NCI-H1092 treated with DMSO at 0.1 percent for 48 hours (cell line): ENCODE measurements at regions not wholly inside any gene's neighbourhood (a gene's known extent, or its start where the extent isn't known, plus 50 kb on each side); places are given as distances from the start of the nearest gene placed in this dataset.

ENCODE experiments used
- DNase-seq: peaks from one replicate; lab custom pipeline; 2025; lab: John Stamatoyannopoulos, UW

GRCh38 chr3:18079739-18080138, 337.3 kb upstream of the TBC1D5 start:
- DNase-seq = no peak

GRCh38 chr3:18079062-18079461, 336.6 kb upstream of the TBC1D5 start:
- no peak for DNase-seq

GRCh38 chr3:18077128-18077840, 334.9 kb upstream of the TBC1D5 start:
- no peak for DNase-seq

- no peak for DNase-seq
These were observed 333.9 kb upstream of the TBC1D5 start for GRCh38 chr3:18076301-18076700.

GRCh38 chr3:18075799-18076198, 333.4 kb upstream of the TBC1D5 start:
- no peak for DNase-seq

- DNase-seq = no peak
These were observed 329.4 kb upstream of the TBC1D5 start for GRCh38 chr3:18071833-18072232.

GRCh38 chr3:18070944-18071343, 328.5 kb upstream of the TBC1D5 start:
- no peak for DNase-seq

- DNase-seq = no peak
These were observed 327.8 kb upstream of the TBC1D5 start for GRCh38 chr3:18070231-18070630.

- DNase-seq = no peak
These were observed 327.1 kb upstream of the TBC1D5 start for GRCh38 chr3:18069568-18069967.

- no peak for DNase-seq
These were observed 324.6 kb upstream of the TBC1D5 start for GRCh38 chr3:18066899-18067582.

- no peak for DNase-seq
These were observed 322.2 kb upstream of the TBC1D5 start for GRCh38 chr3:18064586-18064985.

GRCh38 chr3:18062657-18063025, 320.2 kb upstream of the TBC1D5 start:
- DNase-seq = no peak

GRCh38 chr3:18061737-18062656, 319.6 kb upstream of the TBC1D5 start:
- no peak for DNase-seq

GRCh38 chr3:18058666-18059065, 316.2 kb upstream of the TBC1D5 start:
- DNase-seq = no peak

- no peak for DNase-seq
These were observed 315.1 kb upstream of the TBC1D5 start for GRCh38 chr3:18057471-18058091.

GRCh38 chr3:18054625-18055024, 312.2 kb upstream of the TBC1D5 start:
- no peak for DNase-seq

- no peak for DNase-seq
These were observed 308.9 kb upstream of the TBC1D5 start for GRCh38 chr3:18051306-18051705.

- no peak for DNase-seq
These were observed 306.7 kb upstream of the TBC1D5 start for GRCh38 chr3:18049096-18049495.

- no peak for DNase-seq
These were observed 304.6 kb upstream of the TBC1D5 start for GRCh38 chr3:18047052-18047451.

- DNase-seq = no peak
These were observed 303.9 kb upstream of the TBC1D5 start for GRCh38 chr3:18046131-18046915.
